HL-60/S4 (cell line): ENCODE measurements at regions not wholly inside any gene's neighbourhood (a gene's known extent, or its start where the extent isn't known, plus 50 kb on each side); places are given as distances from the start of the nearest gene placed in this dataset.

ENCODE experiments used
- in situ Hi-C: fragments of 300-500 bp; cut with MboI; formaldehyde crosslinking; loops from 2 replicates; pipeline ENCODE4 v1.14.3; 2022; ENCODE audit warnings: low sequenced_read_pairs

- in situ Hi-C loops = no loop called here
Observed at GRCh38 chr2:8352296-8352695, 329.6 kb upstream of the ID2 start.

GRCh38 chr2:8352989-8353388, 328.9 kb upstream of the ID2 start:
- in situ Hi-C loops = no loop called here

- in situ Hi-C loops = no loop called here
Observed at GRCh38 chr2:8355102-8355859, 326.6 kb upstream of the ID2 start.

DNA sequence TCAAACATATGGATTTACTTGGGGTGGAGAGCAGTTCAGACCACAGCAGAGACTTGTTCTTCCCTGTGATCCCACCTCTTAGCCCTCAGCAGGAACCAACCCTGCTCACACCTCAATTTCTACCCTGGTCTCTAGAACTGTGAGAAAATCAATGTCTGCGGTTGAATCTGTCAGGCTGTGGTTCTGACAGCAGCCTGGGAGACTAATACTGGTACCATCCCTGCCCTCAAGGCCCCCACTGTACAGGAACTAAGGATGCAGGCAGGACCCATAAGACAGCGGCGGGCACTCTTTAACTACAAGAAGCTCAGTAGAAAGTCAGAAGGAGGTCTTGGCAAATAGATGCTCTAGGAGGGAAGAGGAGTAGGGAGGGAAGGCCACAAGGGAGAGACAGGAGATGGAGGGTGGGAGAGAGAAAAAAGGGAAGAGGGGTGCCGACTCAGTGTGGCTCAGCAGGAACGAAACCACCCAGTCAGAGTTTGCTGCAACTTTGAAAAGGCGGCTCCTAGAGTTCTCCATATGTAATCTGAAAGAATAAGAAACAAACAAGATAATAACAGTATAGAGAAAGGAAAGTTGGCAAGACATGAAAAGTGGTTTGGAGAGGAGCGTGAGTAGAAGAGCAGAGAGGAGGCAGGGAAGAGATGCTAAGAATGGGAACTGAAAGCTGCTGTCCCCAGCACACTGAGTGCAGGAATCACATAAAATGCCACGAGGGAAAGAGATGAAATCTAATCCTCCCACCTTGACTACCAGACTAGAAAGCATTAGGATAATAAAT, 323.9 kb upstream of the ID2 start:
- in situ Hi-C loops = no loop called here

DNA sequence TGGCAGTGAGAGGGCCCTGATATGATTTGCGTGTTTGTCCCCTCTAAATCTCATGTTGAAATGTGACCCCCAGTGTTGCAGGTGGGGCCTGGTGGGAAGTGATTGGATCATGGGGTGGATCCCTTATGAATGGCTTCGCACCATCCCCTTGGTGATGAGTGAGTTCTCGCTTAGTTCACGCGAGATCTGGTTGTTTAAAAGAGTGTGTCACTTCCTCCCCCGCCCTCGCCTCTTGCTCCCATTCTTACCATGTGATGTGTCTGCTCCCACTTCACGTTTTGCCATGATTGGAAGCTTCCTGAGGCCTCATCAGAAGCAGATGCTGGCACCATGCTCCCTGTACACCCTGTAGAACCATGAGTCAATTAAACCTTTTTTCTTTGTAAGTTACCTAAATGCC, 319.9 kb upstream of the ID2 start:
- in situ Hi-C loops = no loop called here

DNA sequence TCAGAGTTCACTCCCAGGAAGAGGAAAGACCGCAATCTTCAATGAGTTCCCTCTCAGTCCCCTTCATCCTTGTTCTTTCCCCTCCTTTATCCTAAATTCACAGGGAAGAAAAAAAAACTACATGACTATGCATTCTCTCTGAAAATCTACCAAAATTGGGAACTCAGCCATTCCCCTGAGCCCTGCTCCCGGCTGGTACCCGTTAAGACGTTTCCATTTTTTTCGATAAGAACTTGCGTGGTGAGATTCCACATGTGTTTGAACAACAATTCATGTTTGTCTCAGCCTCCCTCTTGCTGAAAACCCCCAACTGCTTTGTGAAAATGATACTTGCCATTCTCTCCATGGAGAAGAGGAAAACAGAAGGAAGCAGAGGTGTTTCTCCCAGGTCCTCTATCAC, 318.7 kb upstream of the ID2 start:
- in situ Hi-C loops = no loop called here

DNA sequence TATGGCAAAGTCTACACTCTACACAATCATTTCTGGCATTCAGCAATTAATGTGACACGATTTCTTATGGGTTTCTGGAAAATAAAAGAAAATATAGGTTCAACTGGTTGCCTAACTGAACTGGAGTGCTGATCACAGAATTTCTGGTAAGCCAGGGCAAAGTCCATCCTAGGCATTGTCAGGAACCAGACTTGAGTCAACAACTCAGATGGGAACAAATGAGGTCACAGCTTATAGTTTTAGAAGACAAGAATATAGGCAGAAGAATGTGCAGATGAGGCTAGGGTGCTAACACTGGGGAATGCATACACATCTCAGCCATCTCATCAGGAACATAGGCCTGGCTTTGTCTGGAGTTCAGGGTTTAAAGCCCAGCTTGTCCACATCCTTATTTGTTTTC, 317.2 kb upstream of the ID2 start:
- in situ Hi-C loops = no loop called here

- in situ Hi-C loops = no loop called here
Observed at GRCh38 chr2:8365331-8365910, 316.4 kb upstream of the ID2 start.

DNA sequence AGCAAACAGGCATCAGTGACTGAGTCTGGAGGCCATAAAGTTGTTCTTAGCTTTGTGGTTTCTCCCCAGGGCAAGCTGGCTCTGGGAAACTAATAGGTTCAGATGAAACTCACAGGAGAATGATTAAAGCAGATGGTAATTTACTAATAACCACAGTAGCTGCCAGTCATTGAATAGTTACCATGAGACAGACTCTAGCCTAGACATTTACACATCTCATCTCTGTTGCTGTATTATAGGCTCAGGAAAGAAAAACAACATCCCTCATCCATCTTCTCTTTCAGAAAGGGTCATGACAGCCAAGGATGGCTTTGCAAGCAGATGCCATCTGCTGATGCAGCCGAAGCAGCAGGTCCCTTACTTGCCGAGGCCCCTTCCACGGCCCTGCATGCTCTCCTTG, 314.0 kb upstream of the ID2 start:
- in situ Hi-C loops = no loop called here

DNA sequence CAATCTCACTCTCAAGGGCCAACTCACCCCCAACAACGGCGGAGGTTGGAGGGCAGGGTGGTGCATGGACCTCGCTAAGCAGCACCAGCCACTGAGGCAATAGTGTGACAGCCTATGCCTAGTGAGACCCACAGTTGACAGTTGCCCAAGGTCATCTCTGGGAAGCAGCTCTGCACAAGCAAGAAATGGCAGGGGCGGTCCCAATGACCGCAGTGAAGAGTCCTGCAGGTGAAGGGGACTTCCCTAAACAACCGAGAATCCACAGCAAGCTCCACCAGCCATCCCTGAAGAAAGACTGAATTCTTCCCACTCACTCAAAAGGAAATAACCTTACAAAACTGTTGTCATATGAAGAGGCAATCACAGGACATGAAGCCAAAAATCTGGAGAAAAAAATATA, 313.4 kb upstream of the ID2 start:
- in situ Hi-C loops = no loop called here

DNA sequence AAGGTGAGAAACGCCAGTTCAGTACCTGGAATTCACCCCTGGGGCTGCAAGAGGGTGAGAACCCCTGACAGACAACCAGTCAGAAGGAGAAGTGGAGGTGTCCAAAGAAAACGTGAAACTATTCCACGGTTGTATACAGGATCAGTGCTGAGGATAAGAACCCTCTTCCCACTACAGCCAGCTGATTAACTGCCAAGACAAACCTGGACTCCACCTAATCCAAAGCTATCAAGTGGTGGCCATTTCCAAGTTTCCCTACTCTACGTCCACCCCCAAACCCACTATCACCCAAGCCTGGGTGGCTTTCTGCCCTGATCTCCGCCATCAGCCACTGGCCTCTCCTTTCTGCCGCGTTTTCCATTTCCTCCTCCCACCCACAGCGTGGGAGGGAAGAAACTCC, 312.3 kb upstream of the ID2 start:
- in situ Hi-C loops = no loop called here

DNA sequence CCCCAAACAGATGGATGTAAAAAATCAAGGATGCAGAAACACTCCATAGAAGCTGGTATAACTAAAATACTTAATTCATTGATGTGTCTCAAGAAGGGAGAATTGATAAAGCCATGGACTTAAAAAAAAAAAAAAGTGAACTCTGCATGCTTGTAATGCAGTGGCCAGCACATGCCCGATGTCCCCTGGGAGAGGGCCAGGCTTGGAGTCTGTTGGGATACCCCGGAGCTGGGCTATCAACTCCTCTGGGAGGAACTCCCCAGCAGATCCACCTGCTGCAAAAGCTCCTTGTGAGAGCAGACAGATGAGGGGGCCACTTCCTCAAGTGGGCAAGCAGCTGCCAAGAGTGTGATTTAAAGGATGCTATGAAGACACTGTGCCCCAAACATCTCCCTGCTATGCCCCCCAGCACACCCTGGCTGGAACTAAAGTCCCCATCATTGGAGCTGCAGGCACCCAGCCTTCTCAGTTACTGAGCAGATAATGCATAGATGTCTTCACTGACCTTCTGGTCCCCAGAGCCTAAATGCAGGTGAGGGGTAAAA, 311.5 kb upstream of the ID2 start:
- in situ Hi-C loops = no loop called here

DNA sequence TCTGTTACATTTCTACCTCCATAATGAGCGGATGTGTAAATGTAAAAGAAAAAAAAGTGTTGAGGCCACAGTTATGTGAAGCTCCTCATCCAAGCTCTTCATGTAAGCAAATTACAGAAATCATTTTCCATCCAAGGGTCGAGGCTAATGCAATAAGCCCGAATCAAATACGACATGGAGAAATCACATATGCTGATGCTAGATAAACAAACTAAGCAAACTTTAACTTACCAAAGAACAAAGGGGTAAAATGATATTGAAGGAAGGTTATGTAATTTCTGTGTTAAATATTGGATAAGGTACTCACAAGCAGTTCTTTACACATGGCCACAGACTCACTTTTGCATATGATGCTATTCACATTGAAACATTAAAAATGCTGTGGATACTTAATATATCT, 310.2 kb upstream of the ID2 start:
- in situ Hi-C loops = no loop called here

DNA sequence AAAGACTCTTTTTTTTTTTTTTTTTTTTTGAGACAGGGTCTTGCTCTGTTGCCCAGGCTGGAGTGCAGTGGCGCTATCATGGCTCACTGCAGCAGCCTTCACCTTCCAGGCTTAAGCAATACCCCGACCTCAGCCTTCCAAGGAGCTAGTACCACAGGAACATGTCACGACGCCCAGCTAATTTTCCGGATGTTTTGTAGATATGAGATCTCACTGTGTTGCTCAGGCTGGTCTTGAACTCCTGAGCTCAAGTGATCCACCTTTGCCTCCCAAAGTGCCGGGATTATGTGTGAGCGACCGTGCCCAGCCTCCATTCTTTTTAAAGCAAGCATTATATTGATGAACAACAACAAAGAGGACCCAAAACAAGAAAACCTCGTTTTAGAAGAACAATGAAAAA, 307.1 kb upstream of the ID2 start:
- in situ Hi-C loops = no loop called here

GRCh38 chr2:8376603-8377410, 305.0 kb upstream of the ID2 start:
- in situ Hi-C loops = no loop called here

GRCh38 chr2:8378016-8378810, 303.6 kb upstream of the ID2 start:
- in situ Hi-C loops = no loop called here

- in situ Hi-C loops = no loop called here
Observed at GRCh38 chr2:8379128-8379527, 302.7 kb upstream of the ID2 start.

DNA sequence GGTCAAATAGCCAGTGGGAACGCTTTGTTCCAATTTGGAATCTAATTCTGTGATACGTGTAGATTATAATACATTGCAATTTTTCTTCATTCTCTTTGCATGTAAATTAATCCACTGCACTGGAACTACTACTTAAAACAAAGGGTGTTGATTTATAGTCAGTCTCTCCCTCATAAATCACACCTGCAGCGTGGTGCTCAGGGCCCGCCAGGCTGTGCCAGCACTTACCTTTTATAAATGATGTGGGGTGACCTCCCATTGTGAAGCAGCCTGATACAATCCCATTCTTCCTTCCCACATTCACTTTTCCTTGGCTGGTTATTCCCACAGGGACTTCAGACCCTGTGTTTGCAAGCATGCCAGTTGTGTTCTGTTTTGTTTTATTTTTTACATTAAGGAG, 302.3 kb upstream of the ID2 start:
- in situ Hi-C loops = no loop called here

GRCh38 chr2:8380026-8380425, 301.8 kb upstream of the ID2 start:
- in situ Hi-C loops = no loop called here

DNA sequence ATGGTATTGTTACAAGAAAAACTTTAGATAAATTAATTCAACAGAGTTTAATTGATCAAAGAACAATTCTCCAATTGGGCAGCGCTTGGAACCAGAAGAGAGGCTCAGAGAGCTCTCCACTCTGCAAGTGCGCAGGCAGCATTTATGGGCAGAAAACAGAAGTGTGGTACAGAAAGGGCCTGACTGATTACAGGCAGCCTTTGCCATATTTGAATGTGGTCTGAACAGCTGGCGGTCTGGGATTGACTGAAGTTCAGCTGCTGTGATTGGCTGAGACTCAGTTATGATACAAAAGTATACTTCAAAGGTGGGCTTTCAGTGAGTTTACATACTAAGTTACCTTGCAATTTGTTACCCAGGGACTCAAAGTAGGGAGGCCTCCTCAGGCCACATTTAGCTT, 301.3 kb upstream of the ID2 start:
- in situ Hi-C loops = no loop called here
